GM12801 (cell line): ENCODE measurements at regions not wholly inside any gene's neighbourhood (a gene's known extent, or its start where the extent isn't known, plus 50 kb on each side); places are given as distances from the start of the nearest gene placed in this dataset.

Experiments
- TF ChIP-seq, protein P1 (sequence below): IDR thresholded peaks from one replicate; pipeline ENCODE4 v1.5.1; 2011; ENCODE audit warnings: control low read depth; ENCODE audit not compliant: insufficient read length; ENCODE audit errors: extremely low read depth

DNA sequence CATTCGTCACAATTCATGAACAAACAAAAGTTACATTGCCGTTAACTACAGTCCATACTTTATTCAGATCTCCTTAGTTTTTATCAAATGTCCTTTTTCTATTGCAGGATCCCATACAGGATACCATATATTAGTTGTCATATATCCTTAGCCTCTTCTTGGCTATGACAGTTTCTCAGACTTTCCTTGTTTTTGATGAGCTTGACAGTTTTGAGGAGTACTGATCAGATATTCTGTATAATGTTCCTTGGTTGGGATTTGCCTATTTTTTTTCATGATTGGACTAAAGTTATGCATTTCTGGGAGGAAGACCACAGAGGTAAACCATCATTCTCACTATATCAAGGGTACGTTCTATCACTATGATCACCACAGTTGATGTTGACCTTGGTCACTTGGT, 1627.4 kb upstream of the C9orf72 start:
- TF ChIP-seq, protein P1, sequence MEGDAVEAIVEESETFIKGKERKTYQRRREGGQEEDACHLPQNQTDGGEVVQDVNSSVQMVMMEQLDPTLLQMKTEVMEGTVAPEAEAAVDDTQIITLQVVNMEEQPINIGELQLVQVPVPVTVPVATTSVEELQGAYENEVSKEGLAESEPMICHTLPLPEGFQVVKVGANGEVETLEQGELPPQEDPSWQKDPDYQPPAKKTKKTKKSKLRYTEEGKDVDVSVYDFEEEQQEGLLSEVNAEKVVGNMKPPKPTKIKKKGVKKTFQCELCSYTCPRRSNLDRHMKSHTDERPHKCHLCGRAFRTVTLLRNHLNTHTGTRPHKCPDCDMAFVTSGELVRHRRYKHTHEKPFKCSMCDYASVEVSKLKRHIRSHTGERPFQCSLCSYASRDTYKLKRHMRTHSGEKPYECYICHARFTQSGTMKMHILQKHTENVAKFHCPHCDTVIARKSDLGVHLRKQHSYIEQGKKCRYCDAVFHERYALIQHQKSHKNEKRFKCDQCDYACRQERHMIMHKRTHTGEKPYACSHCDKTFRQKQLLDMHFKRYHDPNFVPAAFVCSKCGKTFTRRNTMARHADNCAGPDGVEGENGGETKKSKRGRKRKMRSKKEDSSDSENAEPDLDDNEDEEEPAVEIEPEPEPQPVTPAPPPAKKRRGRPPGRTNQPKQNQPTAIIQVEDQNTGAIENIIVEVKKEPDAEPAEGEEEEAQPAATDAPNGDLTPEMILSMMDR: no peak

DNA sequence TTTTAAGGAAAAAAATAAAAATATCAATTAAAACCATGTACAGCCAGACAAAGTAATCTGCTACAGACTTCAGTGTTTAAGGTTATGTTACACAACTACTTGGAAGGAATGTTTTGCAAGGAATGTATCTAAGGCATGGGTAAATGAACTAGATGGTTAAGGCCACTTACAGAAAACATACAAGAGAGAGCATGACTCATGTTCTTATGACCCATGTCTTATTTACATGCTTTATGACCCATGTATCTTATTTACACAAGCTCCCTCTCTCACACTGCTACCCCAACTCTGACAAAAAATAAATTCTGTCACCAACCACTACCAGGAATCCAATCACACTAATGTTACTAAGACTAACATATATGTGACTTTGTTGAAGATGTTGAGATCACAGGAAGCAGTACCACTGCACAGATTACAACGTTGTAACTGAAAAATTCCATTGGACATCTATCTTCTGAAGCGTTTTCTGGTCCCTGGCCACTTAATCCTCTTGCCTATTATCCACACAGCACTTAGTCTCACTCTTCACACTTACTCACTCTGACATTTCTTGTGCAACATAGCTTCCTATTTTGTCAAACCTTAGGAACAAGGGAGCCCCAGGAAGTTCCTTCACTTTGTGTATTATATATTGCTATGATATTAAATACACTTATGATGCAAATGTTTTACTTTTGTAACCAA, 1630.1 kb upstream of the C9orf72 start:
- TF ChIP-seq, protein P1: no peak

DNA sequence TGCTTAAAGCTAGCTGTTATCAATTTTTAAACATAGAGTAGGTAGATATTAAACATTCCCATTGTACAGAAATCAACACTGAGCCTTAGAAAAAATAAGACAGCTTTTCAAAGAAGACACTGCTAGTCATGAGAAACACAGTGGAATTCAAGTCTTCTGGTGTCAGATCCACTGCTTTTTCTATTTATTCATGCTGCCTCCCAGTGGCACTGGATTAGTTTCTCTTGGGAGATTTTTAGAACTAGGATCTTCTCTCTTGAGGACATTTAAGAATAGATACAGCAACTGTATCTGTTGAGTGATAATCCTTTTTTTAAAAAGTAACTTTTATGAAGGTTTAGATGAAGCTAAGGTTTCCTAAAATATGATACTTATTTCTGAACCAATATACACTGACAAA, 1635.4 kb upstream of the C9orf72 start:
- TF ChIP-seq, protein P1: no peak

DNA sequence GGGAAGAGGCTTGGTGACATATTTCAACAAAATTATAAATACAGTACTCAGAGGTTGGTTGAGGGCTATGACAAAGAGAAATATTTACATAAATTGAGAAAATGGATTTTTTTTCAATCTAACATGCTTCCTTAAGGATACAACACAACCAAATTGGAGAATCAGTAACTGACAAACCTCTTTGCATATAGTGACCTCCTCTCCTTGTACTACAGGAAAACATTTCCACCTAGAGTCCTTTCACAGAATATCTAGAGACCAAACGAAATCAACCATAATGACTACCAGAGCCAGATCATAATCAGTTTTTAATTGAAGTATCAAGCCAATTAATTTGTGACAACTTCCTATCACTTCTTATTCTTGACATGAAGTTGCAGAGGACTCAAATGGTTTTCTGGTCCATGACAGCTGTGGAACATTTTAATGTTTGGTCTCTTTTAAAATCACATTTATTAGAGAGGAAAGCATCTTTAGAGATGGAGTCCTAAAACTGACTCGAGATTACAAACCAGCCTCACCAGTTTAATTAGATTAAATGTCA, 1636.5 kb upstream of the C9orf72 start:
- TF ChIP-seq, protein P1: no peak

DNA sequence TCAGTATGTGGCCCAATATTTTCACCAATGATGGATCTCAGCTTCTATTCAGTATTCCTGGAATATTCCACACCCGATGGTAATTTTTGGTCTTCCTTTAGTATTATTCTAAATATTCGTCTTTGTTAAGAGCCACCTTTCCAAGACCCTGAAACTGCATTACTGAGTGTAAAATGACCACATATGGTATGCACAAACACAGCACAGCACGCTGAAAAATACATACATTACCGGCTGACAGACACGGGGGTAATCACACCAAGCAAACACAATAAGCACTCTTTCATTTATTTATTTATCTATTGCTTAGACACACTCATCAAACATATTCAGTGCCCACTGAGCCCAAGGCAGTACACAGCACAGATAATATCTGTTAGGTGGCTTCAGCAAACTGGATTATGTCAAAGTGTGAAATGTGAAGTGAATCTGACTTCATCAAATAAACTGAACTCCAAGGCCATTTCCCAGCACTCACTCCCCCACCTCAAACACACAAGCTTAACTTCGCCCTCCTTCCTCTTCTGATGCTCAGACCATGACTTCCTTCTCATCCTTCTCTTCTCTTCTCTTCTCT, 1637.8 kb upstream of the C9orf72 start:
- TF ChIP-seq, protein P1: no peak

DNA sequence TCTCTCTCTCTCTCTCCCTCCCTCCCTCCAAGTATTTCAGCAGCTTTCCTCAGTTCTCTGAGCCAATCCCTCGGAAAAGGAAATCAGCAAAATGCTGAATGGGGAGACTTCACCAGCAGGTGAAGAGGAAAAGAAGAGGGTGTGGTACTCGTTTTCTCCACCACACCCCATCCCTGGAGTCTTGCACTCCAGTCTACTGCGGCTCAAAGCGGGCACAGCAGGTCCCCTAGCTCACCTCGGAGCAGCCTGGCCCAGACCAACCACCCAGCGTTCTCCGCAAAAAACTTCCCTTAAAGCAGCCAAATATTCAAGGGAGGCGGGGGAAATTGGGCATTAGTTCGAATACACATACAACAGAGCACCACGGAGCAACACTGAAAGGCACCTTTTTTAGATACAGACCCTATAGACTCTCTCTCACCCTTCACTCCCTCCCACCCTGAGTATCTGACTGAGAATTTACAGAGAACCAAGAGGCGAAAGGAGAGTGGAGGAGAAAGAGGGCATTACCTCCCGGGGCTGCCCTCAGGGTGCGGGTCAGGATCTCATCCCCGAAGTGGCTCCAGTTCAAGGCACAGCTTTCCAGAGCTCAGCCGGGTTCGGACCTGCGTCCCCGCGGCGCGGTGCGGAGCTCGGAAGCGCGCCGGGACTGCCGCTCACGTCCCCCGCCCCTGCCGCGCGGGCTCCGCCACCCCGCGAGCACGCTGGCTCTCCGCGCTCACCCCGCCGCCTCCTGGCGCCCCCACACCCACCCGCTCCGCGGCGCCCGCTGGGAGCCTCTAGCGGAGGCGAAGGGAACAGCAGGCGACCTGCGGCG, 1638.5 kb upstream of the C9orf72 start:
- TF ChIP-seq, protein P1: no peak
